GM19351 (cell line): ENCODE measurements at regions not wholly inside any gene's neighbourhood (a gene's known extent, or its start where the extent isn't known, plus 50 kb on each side); places are given as distances from the start of the nearest gene placed in this dataset.
"Not testable (repeated sequence)": the region's sequence is repeated elsewhere in the genome, so short reads cannot be mapped to it uniquely, and the experiment has no call there.

Experiments
- ATAC-seq: cut with Tn5 transposase; IDR thresholded peaks from one replicate; pipeline ENCODE4 v1.9.1; 2021; ENCODE audit warnings: mild to moderate bottlenecking, moderate library complexity; ENCODE audit not compliant: unreplicated experiment

DNA sequence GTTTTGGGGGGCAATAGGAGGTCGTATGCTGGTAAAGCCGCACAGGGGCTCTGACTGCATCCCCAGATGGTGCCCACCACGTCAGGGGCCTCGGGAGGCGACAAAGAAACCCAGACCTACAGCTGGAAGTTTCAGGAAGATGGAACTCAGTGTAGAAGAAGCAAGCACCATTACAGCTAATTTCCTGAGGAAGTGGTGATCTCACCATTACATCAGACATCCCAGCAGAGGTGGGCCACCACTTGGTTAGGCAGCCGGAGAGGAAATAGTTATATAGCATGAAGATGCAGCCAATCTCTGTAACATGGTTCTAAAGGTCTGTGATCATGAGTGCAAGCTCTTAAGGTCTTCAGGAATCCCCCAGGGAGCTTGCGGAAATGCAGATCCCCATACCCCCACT, 127.3 kb upstream of the PCBD1 start:
- no peak for ATAC-seq

DNA sequence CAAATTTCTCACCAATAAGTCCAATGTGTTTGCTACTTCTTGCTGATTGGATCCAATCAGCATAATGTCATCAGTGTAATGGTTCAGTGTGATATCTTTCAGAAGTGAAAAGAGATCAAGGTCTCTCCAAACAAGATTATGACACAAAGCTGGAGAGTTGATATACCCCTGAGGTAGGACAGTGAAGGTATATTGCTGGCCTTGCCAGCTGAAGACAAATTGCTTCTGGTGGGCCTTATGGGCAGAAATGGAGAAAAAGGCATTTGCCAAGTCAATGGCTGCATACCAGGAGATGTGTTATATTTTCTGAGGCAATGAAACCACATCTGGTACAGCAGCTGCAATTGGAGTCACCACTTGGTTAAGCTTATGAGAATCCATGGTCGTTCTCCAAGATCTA, 131.7 kb upstream of the PCBD1 start:
- ATAC-seq = not testable (repeated sequence)

GRCh38 chr10:71021402-71021801, 133.0 kb upstream of the PCBD1 start:
- no peak for ATAC-seq

DNA sequence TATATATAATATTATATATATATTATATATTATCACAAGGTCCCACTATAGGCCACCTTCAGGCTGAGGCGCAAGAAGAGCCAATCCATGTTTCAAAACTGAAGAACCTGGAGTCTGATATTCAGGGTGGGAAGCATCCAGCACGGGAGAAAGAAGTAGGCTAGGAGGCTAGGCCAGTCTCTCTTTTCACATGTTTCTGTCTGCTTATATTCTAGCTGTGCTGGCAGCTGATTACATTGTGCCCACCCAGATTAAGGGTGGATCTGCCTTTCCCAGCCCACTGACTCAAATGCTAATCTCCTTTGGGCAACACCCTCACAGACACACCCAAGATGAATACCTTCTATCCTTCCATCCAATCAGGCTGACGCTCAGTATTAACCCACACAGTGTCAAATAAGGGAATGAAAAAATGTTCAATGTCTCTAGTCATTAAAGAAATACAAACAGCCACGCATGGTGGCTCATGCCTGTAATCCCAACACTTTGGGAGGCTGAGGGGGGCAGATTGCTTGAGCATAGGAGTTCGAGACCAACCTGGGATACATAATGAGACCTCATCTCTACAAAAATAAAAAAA, 135.4 kb upstream of the PCBD1 start:
- ATAC-seq = no peak

- no peak for ATAC-seq
Measured at GRCh38 chr10:71024490-71024889, 136.1 kb upstream of the PCBD1 start.

- no peak for ATAC-seq
Measured at GRCh38 chr10:71025535-71025934, 137.2 kb upstream of the PCBD1 start.

DNA sequence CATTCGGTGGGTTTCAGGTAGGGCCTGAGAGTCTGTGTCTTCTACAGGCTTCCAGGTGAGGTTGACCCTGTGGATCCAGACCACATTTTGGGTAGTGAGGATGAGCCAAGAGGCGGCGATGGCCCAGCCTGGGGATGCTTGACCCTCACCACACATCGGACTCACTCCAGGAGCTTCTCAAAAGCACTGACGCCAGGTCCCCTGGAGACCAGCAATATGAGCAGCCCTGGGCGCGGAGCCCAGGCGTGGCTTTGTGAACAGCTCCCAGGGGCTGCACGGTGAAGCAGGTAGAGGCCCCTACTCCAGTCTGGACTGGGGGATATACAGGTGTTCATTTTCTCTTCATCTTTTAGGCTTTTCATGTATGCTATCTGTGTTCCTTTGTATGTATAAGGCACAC, 139.7 kb upstream of the PCBD1 start:
- no peak for ATAC-seq

DNA sequence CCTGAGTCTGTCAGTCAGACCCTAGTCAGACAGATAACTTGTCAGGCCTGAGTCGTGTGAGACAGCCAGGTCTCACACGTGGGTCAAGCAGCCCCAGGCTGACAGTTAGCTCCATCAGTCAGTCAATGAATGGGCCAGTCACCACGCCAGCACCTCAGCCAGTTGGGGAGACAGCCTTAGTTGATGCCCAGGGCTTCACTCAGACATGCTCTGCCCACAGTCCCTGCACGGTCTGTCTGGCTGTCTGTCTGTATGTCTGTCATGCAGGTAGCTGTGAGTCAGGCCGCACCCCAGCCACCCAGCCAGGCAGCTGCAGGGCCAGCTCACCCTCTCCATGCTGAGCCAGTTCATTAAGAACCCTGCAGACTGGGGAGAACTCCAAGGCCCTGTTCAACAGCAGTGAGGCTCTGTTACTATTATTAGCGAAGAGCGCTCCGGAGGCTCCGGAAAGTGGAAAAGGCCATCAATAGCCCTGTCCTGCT, 141.1 kb upstream of the PCBD1 start:
- no peak for ATAC-seq

GRCh38 chr10:71029907-71030306, 141.5 kb upstream of the PCBD1 start:
- no peak for ATAC-seq

- no peak for ATAC-seq
Measured at GRCh38 chr10:71031026-71031425, 142.7 kb upstream of the PCBD1 start.

DNA sequence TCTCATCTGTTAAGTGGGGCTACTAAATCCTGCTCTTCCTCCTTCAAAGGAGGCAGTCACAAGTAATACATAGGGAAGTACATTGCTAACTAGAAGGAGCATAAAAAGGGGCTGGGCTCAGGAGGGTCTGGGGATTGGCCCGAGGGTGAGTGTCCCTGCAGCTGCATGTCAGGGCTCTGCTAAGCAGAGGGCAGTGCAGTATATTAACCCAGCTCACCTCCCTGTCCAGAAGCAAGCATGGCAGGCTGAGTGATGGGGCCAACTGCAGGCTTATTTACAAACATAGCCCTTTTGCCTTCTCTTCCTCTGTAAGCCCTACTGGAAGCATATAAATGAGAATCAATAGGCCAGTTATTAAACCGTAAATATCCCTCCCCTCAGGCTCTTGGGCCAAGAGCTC, 143.2 kb upstream of the PCBD1 start:
- no peak for ATAC-seq

- ATAC-seq = no peak
Measured at GRCh38 chr10:71032887-71033286, 144.5 kb upstream of the PCBD1 start.

DNA sequence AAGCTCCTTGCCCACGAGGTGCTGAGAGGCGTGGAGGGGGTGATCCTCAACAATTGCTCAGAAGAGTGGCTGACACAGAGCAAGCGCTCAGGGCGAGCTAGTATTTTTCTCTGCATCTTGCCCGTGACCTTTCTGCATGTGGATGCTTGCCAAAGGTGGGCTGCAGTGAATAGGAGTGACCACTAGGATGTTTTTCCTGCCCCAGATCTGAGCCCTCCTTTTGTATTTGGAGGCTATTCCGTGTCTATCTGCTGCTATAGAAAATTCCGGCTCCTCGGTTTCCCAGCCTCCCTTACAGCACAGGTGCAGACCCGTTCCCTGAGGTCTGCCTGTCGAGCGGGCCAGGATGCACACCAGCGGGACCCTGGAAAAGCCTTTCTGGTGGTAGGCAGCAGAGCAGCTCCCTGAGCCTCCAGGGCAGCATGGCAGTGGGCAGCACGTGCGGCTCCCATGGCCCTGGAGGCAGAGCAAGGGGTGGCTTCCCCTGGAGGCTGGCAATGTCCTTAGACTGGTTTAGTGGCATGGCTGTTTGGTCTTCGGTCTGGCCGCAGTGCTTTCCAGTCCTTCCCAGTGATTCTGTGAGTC, 145.1 kb upstream of the PCBD1 start:
- no peak for ATAC-seq

DNA sequence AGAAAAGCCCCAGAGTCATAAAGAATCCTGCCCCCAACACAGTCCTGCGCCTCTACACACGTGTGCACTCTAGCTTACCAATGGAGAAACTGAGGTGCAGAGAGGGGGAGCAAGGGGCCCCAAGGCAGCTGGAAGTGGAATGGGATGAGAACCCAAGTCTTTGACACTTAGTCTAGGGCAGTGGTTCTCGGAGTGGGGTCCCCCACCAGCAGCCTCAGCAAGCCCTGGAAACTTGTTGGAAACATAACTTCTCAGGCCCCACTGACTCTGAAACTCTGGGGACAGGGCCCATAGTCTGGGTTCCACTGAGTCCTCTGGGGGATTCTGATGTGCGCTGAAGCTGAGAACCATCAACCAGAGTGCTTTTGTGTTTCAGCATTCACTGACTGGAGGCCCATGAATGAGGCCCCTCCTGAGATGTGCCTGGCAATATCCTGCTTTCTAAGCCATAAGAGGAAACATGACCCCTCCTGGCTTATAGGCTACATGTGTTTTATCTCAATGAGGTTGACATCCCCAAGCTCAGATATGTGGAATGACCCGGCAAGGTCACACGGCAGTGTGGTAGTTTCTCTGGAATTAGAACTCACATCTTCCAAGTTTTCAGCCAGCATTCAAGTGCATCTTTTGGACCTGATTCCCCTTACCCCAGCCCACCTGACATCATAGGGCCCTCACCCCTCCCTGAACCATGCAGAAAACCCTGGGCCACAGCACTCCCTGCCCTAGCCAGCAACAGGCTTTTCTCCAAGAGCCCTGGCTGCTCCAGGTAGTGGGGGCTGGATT, 147.3 kb upstream of the PCBD1 start:
- ATAC-seq = no peak

- ATAC-seq = no peak
Measured at GRCh38 chr10:71036297-71036966, 148.1 kb upstream of the PCBD1 start.

DNA sequence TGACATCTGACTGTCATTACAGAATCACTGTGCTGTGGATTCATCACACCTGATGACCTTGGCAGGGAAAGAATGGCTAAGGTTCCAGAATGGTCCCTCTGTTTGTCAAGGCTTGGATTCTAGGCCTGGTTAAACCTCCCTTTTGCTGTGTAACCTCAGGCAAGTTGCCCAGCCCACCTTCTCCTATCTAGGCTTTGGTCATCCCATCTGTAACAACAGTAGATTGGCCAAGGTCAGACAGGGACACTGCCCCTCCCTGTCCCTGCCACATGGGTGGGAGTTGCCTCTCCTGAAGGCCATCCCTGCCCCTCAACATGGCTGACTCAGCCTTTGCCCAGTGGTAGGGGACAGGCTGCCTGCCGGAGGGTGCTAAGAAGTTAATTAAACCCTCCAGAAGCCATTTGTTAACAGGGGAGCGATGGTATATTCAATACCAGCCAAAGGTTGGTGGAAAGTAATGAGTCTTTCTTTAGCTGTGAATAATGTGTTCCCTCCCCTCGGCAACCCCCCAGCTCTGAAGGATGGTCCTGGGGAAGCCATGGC, 149.8 kb upstream of the PCBD1 start:
- no peak for ATAC-seq

- no peak for ATAC-seq
Measured at GRCh38 chr10:71038921-71039320, 150.6 kb upstream of the PCBD1 start.

- ATAC-seq = no peak
Measured at GRCh38 chr10:71039551-71039950, 151.2 kb upstream of the PCBD1 start.

DNA sequence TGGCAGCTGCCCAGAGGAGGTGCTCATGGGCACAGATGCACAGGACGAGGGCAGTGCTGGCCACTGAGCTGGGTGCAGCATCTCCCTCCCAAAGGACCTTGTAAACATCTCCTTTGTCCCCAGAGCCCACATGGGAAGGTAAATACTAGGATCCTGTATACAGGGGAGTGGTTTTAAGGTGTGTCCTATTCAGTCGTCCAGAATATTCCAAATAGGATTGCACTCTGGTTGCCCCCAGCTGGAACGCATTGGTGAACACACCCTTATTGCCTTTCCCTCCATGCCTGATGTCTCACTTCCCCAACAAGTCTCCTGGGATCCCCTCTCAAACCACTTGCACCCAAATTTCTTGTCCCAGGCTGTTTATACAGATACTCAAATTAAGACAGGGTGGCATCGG, 152.0 kb upstream of the PCBD1 start:
- ATAC-seq = no peak

DNA sequence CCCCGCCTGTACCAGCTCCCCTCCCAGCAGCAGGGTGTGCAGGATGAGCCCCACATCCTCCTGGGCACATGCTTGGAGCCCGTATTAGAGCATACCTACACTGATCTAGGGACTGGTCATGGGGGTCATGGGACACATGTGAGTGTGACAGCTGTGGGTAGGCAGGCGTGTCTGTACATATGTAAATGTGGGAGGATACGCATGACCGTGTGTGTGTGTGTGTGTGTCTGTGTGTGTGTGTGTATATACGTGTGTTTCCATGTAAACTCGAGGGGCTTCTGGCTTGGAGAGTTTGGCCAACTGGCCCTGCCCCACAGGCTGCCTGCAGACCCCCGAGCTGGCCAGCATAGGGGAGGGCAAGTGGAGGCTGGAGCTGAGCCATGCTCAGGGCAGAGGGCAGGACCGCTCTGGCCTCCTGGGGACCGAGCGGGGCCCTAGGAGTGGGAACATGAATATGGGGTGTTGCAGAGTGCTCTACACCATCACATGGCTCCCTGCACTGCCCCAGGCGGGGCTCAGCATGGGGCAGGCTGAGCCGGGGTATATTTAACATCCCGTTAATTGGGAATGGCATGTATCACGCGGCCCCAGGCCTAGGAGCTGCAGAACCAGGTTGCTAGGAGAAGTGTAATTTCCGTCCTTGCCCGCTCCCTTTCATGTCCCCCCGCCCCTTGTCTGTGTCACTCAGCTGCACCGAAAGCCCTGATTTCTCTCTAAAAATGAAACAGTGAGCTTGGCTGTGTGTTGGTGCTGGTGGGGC, 152.7 kb upstream of the PCBD1 start:
- no peak for ATAC-seq

DNA sequence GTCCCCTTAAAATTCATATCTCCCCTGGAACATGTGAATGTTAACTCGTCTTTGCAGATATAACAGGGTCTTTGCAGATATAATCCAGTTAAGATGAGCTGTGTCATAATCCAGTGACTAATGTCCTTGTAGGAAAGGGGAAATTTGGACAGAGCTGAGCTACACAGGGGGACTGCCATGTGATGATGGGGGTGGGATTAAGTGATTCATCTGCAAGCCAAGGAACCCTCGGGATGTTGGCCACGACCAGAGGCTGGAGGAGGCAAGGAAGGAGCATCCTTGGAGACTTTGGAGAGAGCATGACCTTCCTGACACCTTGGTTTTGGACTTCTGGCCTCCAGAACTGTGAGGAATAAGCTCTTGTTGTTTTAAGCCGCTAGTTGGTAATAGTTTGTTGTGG, 153.9 kb upstream of the PCBD1 start:
- no peak for ATAC-seq
